GM18498 (cell line): ENCODE measurements at regions not wholly inside any gene's neighbourhood (a gene's known extent, or its start where the extent isn't known, plus 50 kb on each side); places are given as distances from the start of the nearest gene placed in this dataset.
"Not testable (repeated sequence)": the region's sequence is repeated elsewhere in the genome, so short reads cannot be mapped to it uniquely, and the experiment has no call there.

ENCODE experiments used
- ATAC-seq: cut with Tn5 transposase; IDR thresholded peaks from one replicate; pipeline ENCODE4 v1.9.1; 2021; ENCODE audit warnings: mild to moderate bottlenecking, moderate library complexity; ENCODE audit not compliant: unreplicated experiment

DNA sequence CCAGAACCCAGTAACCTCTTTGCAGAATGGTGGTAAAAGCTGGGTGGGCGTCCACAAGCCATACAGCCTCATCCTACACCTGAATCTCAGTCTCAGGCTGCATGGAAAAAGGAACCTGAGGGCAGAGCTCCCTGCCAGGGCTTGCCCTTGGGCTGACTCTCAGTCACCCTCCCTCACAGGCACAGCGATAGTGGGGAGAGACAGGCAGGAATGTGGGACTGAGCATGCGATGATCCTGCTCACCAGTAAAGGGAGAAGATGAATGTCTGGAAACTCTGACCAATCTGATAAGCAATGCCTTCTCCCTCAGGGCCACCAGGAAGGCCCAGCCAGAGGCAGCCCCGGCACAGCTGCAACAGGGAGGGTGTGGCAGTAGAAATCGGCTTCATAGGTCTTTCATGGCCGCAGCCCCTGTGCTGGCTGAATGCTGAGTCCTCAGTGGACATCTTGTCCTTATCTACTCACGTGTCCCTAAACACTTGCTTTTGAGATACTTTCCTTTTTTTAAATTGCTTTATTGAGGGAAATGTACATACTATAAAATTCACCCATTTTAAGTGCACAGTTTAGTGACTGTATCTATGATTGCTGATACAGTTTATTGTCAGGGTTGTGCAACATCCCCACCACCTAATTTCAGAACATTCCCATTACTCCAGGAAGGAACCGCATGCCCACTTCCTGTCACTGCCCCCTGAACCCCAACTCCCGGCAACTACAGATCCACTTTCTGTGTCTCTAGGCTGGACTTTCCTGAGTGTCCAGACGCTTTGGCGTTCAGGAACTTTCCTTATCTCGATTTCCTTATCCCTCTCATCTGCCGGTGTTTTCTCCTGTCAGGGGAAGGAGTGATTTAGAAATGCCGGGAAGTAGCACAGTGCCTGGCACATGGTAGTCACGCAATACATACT lies 258.1 kb downstream of the PCNX1 start:
- no peak for ATAC-seq

DNA sequence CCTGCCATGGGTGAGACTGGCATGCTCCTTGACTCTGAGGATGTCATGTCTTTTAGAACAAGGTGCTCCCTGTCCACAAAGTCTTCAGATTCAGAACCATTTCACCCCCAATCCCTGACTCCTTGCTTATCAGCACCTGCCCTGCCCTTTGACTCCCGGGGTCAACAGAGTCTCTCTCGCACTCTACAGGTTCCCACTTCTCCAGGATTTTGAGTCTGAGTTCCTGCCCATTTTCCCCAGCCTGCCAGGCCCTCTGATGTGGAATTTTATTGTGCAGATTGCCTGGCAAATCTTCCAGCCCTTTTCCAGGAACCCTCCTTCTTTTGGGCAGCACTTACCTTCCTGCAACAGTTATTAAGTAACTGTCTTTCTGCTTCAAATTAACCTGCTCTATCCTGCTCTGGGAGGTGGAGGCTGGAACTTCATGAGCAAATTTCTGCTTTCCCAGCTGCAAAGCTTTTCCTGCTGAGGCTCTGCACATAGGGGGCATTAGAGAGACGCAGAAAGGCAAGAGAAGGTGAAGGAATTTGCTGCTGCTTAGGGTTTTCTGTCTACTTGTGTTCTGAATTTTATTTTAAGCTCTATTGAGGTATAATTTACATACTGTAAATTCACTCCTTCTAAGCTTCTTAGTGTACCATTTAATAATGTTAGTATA lies 259.1 kb downstream of the PCNX1 start:
- no peak for ATAC-seq

- ATAC-seq, result not testable (repeated sequence)
Observed at GRCh38 chr14:71167325-71167950, 260.2 kb downstream of the PCNX1 start.

GRCh38 chr14:71168161-71168560 lies 260.9 kb downstream of the PCNX1 start:
- not testable (repeated sequence) for ATAC-seq

GRCh38 chr14:71168564-71169427 lies 261.5 kb downstream of the PCNX1 start:
- no peak for ATAC-seq

DNA sequence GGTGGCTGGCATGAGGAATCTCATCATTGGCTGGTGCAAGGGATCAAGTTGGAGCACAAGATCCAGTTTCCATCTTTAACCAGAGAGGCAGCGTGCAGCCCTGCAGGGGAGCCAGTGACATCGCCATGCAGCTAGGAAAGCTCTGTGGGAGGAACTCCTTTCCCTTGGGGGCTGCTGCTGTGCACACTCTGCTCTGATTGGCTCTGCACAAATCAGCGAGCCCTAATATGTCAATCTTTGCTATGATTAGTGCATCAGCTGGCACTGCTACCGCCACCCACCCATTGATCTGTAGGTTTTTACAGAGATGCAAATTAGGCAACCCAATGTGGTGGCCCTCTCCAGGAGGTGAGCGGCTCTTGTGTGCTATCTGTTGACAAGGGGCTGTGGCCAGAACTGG lies 262.6 kb downstream of the PCNX1 start:
- no peak for ATAC-seq

DNA sequence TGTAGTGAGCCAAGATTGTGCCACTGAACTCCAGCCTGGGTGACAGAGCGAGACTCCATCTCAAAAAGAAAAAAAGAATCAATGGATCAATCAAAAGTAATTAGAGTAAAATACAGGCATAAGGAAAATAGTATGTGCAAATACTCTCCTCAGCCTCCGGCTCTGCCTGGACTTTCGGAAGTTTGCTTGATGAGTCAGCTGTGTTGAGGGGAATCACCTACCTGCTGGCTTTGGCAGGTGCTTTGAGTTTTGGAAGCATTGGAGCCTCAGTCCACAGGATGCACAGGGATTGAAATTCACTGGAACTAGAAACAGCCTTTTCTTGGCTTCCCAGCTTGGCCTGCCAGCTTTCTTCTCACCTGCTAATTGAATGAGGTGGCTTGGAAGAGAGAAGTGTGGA lies 268.2 kb downstream of the PCNX1 start:
- no peak for ATAC-seq

- no peak for ATAC-seq
Observed at GRCh38 chr14:71179066-71179465, 271.8 kb downstream of the PCNX1 start.

DNA sequence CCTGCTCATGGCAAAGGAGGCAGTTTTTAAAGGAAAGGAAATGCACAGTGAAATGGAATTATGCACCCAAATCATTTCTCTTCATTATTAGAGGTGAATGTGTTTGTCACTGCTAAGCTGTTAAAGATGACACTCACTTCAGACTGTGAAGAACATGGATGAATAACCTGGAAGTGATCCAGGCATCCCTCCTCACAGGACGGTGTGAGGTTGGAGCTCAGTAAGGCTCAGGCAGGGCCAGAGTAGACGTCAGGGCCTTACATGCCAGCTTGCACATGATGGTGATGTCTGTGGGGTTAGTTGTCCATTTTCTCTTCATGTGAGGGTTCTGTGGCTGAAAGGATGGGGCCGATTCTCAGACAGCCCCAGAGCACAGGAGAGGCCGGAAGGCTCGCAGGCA lies 273.1 kb downstream of the PCNX1 start:
- ATAC-seq, result no peak

DNA sequence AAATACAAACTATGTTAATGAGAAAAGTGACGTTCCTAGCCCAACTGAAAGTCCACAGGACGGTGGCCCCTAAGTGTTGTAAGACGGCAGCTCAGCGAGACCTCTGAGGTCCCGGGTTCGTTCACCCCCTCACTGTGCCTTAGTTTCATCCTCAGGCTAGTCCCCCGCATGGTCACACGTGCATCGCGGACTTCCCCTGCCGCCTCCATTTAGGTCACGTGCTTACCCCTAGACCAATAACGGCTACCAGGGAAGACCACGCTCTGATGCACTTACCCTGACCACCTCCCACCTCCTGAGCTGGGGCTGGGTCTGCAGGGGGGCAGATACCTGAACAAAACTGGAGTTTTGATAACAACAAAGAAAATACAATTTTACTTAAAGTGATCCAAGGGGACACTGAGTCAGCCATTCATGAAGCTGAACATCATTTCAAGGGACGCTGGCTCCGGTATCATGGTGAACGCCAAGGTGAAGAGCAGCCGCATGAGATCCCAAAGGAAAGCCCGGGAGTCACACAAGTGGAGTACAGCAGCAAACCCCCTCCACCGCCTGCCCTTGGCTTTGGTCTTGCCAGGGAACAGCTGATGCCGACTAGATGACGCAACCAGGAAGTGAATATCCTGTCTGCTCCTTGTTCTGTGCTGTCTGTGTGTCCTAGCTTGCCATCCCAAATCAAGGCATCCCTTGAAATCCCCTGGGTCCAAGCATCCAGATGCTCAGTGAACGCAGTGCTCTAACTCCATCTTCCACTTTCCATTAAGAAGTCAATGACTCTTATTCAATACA lies 274.1 kb downstream of the PCNX1 start:
- ATAC-seq, result no peak

DNA sequence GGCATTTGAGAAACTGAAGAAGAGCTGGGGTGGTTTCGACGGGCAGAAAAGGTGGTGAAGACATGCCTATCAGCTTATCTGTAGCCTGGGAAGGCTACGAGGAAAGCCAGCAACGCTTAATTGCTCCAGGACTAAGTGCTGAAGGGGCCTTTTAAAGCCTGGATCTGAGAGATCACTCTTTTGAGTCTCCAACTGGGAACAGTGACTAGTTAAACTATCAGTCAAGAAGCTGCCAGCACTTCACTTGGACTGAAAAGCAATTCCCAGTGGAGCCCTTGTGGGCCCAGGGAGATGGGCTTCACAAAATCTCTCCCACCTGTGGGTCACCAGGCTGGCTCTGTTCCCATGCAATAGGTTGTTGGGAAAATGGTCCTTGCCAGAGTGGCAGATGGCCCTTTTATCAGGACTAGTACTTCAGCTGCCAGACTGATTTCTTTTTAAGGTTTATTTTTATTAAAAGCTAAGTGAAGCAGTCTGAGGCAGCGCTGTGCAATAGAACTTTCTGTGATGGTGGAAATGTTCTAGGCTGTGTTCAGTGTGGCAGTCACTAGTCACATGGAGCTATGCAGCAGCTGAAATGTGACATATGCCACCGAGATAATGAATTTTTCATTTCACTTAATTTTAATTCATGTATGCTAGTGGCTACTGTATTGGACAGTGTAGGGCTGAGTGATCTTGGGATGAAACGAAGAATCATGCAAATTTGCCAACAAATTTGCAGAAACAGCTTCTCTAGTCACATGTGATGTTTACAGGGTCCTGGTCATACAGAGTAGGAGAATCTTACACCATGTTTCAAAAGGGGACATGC lies 276.8 kb downstream of the PCNX1 start:
- no peak for ATAC-seq

- no peak for ATAC-seq
Observed at GRCh38 chr14:71185637-71186036, 278.4 kb downstream of the PCNX1 start.

DNA sequence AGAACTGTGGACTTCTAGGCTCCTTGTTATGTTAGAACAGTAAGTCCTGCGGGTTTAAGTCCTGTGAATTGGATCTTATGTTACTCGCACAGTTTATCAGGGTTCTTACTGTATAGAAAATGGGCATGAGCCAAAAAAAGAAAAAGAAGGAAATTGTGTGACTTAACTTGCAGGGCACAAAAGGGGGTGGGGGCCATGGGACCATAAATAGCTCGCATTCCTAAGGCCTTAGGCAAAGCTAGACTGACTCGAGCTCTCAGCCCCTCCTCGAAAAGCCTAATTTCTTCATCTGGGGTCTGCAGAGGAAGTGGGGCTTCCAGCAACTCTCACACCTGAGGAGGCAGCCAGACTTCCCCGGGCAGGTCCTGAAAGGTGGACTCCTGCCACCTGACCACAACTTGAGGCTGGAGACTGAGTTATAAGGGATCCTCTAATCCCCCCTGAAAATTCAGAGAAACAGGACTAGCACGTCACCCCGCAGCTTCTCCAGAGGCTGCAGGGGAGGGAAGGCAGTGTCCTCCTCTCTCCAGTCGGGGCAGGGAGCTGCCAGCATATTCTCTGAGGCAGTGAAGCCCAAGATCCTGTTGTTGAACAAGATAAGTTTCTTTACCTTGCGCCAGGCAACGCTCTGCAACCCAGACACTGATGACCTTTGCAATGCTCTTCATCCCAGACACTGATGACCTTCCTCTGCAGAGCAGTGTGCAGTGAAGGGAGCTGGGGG lies 280.5 kb downstream of the PCNX1 start:
- ATAC-seq, result no peak

DNA sequence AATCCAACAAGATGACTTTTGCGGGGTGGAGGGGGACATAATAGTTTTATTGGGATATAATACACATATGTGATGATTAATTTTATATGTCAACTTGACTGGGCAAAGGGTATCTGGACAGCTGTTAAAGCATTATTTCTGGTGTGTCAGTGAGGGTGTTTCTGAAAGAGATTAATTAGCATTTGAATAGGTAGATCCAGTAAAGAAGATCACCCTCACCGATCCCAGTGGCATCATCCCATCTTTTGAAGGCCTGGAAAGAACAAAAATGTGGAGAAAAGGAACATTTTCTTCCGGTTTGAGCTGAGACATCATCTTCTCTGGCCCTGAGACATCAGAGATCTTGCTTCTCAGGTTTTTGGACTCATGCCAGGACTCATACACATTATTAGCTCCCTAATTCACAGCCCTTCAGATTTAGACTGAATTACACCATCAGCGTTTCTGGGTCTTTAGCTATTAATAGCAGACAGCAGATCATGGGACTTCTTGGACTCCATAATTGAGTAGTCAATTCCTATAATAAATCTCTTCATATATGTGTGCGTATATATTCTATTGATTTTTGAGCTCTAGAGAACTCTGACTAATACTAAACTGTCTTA lies 283.6 kb downstream of the PCNX1 start:
- no peak for ATAC-seq

GRCh38 chr14:71193663-71194062 lies 286.4 kb downstream of the PCNX1 start:
- no peak for ATAC-seq

DNA sequence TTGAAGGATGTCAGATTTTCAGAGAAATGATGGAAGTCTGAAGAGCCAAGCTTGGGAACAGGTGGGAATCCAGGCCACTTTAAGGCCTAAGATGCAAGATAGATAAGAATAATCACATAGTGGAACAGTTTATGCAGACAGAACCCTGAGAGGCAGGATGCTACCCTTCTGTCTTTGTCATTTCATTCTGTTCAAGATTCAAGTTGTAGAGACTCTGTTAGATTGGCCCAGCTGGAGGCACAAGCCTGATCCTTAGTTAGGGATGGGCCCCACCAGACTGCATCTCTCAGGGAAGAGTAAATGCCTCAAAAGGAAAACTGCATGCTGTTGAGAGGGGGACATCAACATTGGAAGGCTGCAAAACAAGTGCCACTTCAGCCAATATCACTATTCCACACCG lies 287.0 kb downstream of the PCNX1 start:
- ATAC-seq, result no peak

DNA sequence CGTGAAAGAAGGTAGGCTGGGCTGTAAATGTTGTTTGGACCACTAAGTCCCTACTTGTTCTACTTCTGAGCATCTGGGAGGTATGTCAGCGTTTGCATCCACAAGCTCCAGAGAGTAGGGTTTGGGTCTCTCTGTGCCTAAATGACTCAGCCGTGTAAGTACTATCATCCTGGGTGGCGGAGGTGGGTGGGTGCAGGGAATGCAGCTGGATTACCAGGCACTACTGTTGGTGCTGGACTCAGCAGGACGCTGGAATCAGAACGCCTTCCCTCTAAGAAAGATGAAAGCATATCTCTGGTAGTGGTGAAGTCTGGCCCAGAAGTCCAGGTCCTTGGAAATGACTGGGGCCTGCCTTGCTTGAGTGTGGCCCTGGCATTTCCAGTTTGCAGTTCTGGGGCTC lies 289.7 kb downstream of the PCNX1 start:
- no peak for ATAC-seq

DNA sequence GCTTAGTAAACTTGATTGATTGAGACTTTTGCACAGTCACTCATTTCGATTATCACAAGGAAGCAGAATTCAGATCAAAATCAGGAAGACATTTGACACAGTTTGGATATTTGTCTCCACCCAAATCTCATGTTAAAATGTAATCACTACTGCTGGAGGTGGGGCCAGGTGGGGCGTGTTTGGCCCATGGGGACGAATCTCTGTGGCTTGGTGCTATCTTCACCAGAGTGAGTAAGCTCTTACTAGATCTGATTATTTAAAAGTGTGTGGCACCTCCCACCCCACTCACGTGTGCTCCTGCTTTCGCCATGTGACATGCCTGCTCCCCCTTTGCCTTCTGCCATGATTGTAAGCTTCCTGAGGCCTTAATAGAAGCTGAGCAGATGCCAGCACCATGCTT lies 291.4 kb downstream of the PCNX1 start:
- ATAC-seq, result no peak
